ENCODE measurements at regions not wholly inside any gene's neighbourhood (a gene's known extent, or its start where the extent isn't known, plus 50 kb on each side); places are given as distances from the start of the nearest gene placed in this dataset.

GRCh38 chr11:16606784-16607674 lies 131.4 kb upstream of the C11orf58 start (continued):
- TF ChIP-seq ZNF16 (tag by site-specific recombination; IDR thresholded peaks at IDR 0.05; ENCODE audit: low read depth): no peak
- TF ChIP-seq, protein P1, sequence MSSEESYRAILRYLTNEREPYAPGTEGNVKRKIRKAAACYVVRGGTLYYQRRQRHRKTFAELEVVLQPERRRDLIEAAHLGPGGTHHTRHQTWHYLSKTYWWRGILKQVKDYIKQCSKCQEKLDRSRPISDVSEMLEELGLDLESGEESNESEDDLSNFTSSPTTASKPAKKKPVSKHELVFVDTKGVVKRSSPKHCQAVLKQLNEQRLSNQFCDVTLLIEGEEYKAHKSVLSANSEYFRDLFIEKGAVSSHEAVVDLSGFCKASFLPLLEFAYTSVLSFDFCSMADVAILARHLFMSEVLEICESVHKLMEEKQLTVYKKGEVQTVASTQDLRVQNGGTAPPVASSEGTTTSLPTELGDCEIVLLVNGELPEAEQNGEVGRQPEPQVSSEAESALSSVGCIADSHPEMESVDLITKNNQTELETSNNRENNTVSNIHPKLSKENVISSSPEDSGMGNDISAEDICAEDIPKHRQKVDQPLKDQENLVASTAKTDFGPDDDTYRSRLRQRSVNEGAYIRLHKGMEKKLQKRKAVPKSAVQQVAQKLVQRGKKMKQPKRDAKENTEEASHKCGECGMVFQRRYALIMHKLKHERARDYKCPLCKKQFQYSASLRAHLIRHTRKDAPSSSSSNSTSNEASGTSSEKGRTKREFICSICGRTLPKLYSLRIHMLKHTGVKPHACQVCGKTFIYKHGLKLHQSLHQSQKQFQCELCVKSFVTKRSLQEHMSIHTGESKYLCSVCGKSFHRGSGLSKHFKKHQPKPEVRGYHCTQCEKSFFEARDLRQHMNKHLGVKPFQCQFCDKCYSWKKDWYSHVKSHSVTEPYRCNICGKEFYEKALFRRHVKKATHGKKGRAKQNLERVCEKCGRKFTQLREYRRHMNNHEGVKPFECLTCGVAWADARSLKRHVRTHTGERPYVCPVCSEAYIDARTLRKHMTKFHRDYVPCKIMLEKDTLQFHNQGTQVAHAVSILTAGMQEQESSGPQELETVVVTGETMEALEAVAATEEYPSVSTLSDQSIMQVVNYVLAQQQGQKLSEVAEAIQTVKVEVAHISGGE (tag by site-specific recombination; conservative IDR thresholded peaks at IDR 0.05; ENCODE audit: low read depth): peak; percentile 51; the same call in 1 of the 2 replicates
- peak; percentile 88 for TF ChIP-seq SCRT1 (tag by site-specific recombination; IDR thresholded peaks at IDR 0.05; ENCODE audit: borderline replicate concordance)
- TF ChIP-seq, protein P2, sequence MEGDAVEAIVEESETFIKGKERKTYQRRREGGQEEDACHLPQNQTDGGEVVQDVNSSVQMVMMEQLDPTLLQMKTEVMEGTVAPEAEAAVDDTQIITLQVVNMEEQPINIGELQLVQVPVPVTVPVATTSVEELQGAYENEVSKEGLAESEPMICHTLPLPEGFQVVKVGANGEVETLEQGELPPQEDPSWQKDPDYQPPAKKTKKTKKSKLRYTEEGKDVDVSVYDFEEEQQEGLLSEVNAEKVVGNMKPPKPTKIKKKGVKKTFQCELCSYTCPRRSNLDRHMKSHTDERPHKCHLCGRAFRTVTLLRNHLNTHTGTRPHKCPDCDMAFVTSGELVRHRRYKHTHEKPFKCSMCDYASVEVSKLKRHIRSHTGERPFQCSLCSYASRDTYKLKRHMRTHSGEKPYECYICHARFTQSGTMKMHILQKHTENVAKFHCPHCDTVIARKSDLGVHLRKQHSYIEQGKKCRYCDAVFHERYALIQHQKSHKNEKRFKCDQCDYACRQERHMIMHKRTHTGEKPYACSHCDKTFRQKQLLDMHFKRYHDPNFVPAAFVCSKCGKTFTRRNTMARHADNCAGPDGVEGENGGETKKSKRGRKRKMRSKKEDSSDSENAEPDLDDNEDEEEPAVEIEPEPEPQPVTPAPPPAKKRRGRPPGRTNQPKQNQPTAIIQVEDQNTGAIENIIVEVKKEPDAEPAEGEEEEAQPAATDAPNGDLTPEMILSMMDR (tag by site-specific recombination; IDR thresholded peaks at IDR 0.05): peak; percentile 27
- no peak for TF ChIP-seq ZNF426 (tag by site-specific recombination; IDR thresholded peaks at IDR 0.05)
- no peak; the same call in none of the 2 replicates for TF ChIP-seq ZFHX2 (tag by site-specific recombination; conservative IDR thresholded peaks at IDR 0.05)
- peak; percentile 59 for TF ChIP-seq SP2 (tag by site-specific recombination; IDR thresholded peaks at IDR 0.05)
- TF ChIP-seq ZNF558 (tag by site-specific recombination; IDR thresholded peaks at IDR 0.05): no peak
- TF ChIP-seq SALL2 (tag by site-specific recombination; IDR thresholded peaks at IDR 0.05; ENCODE audit: borderline replicate concordance): no peak
- no peak for TF ChIP-seq ZNF585B (tag by site-specific recombination; IDR thresholded peaks at IDR 0.05)
- TF ChIP-seq ZNF692 (tag by site-specific recombination; IDR thresholded peaks at IDR 0.05): no peak
- TF ChIP-seq ZNF274 (IDR thresholded peaks at IDR 0.05; ENCODE audit: low read length): no peak
- no peak for TF ChIP-seq ZNF274 (tag by site-specific recombination; IDR thresholded peaks at IDR 0.05; ENCODE audit: borderline replicate concordance)
- no peak for TF ChIP-seq ZNF366 (tag by site-specific recombination; conservative IDR thresholded peaks at IDR 0.05)
- TF ChIP-seq MZF1 (tag by site-specific recombination; IDR thresholded peaks at IDR 0.05; ENCODE audit: borderline replicate concordance): no peak
- no peak for TF ChIP-seq ZNF623 (tag by site-specific recombination; IDR thresholded peaks at IDR 0.05)
- TF ChIP-seq ZNF596 (tag by site-specific recombination; IDR thresholded peaks at IDR 0.05): no peak
- TF ChIP-seq ZNF660 (tag by site-specific recombination; IDR thresholded peaks at IDR 0.05): no peak; the same call in 1 of the 2 replicates
- TF ChIP-seq HOXA7 (CRISPR knock-in tag; IDR thresholded peaks at IDR 0.05; ENCODE audit: borderline replicate concordance): no peak
- no peak for TF ChIP-seq ZNF529 (tag by site-specific recombination; IDR thresholded peaks at IDR 0.05; ENCODE audit: insufficient replicate concordance)
- no peak for TF ChIP-seq ZNF580 (tag by site-specific recombination; IDR thresholded peaks at IDR 0.05)
- TF ChIP-seq ZBTB10 (tag by site-specific recombination; IDR thresholded peaks at IDR 0.05): peak; percentile 46; the same call in 1 of the 2 replicates
- TF ChIP-seq ZNF155 (tag by site-specific recombination; IDR thresholded peaks at IDR 0.05): no peak
- no peak for TF ChIP-seq ZNF548 (tag by site-specific recombination; IDR thresholded peaks at IDR 0.05)
- peak; percentile 40; the same call in 1 of the 2 replicates for TF ChIP-seq OSR2 (tag by site-specific recombination; IDR thresholded peaks at IDR 0.05)
- TF ChIP-seq ZNF292 (tag by site-specific recombination; IDR thresholded peaks at IDR 0.05; ENCODE audit: borderline replicate concordance, low read depth): no peak
- TF ChIP-seq ZFP41 (tag by site-specific recombination; IDR thresholded peaks at IDR 0.05; ENCODE audit: borderline replicate concordance): no peak
- no peak for TF ChIP-seq AEBP2 (tag by site-specific recombination; IDR thresholded peaks at IDR 0.05; ENCODE audit: borderline replicate concordance)
